Smooth muscle cell (in vitro differentiated cells): ENCODE measurements at regions not wholly inside any gene's neighbourhood (a gene's known extent, or its start where the extent isn't known, plus 50 kb on each side); places are given as distances from the start of the nearest gene placed in this dataset.
"Not testable (repeated sequence)": the region's sequence is repeated elsewhere in the genome, so short reads cannot be mapped to it uniquely, and the experiment has no call there.

Experiments
- DNase-seq: peaks from one replicate; lab custom pipeline; 2025; ENCODE audit not compliant: unreplicated experiment; lab: John Stamatoyannopoulos, UW
- H2AFZ ChIP-seq: fragments of 200-600 bp; sonication (generic); 2 replicates; pipeline ENCODE4 v1.6.0; 2016; ENCODE audit warnings: antibody characterized with exemption, low read depth, mild to moderate bottlenecking
- H3F3A ChIP-seq: fragments of 200-600 bp; sonication (generic); 2 replicates; pipeline ENCODE4 v1.6.0; 2017; ENCODE audit warnings: antibody characterized with exemption, low read depth
- H3K27ac ChIP-seq: fragments of 200-600 bp; sonication (generic); 2 replicates; pipeline ENCODE4 v1.5.1; 2016; ENCODE audit warnings: low read depth, mild to moderate bottlenecking
- H3K27me3 ChIP-seq: fragments of 200-600 bp; sonication (generic); 2 replicates; pipeline ENCODE4 v1.6.1; 2016; ENCODE audit warnings: low read depth, mild to moderate bottlenecking
- H3K36me3 ChIP-seq: fragments of 200-600 bp; sonication (generic); 2 replicates; pipeline ENCODE4 v1.5.1; 2016; ENCODE audit warnings: low read depth
- H3K4me1 ChIP-seq: fragments of 200-600 bp; sonication (generic); 2 replicates; pipeline ENCODE4 v1.5.1; 2016; ENCODE audit warnings: low read depth
- H3K4me2 ChIP-seq: fragments of 200-600 bp; sonication (generic); 2 replicates; pipeline ENCODE4 v1.6.0; 2016; ENCODE audit warnings: mild to moderate bottlenecking
- H3K4me3 ChIP-seq: fragments of 200-600 bp; sonication (generic); 2 replicates; pipeline ENCODE4 v1.5.1; 2016; ENCODE audit warnings: mild to moderate bottlenecking
- H3K79me2 ChIP-seq: fragments of 200-600 bp; sonication (generic); 2 replicates; pipeline ENCODE4 v1.6.0; 2016; ENCODE audit warnings: low read depth, mild to moderate bottlenecking
- H3K9ac ChIP-seq: fragments of 200-600 bp; sonication (generic); 2 replicates; pipeline ENCODE4 v1.6.0; 2016; ENCODE audit warnings: low read depth
- H3K9me3 ChIP-seq: fragments of 200-600 bp; sonication (generic); replicated peaks from 2 replicates; pipeline ENCODE4 v1.5.1; 2016; ENCODE audit warnings: low read depth
- H4K20me1 ChIP-seq: fragments of 200-600 bp; sonication (generic); 2 replicates; pipeline ENCODE4 v1.6.0; 2016; ENCODE audit warnings: low read depth
- CTCF ChIP-seq: fragments of 200-600 bp; sonication (generic); IDR thresholded peaks from 2 replicates; pipeline ENCODE4 v1.5.1; 2017; ENCODE audit warnings: borderline replicate concordance, mild to moderate bottlenecking, antibody characterized with exemption; ENCODE audit not compliant: insufficient read depth, poor library complexity, severe bottlenecking
- WGBS: methylation state at CpG from one replicate; pipeline ENCODE4 v1.1.7; 2016; ENCODE audit warnings: low lambda C conversion rate; 5-methylcytosine and 5-hydroxymethylcytosine counted together

- no peak overlapping the region for H3K4me3 ChIP-seq
- no peaks in the 10 kb centered on the region for H3K36me3 ChIP-seq
- no peak overlapping the region for H3K9ac ChIP-seq
- H4K20me1 ChIP-seq, result no peaks in the 10 kb centered on the region
- H3K4me1 ChIP-seq, result no peaks in the 10 kb centered on the region
- H3K9me3 ChIP-seq, result no peaks in the 10 kb centered on the region
- H3K27me3 ChIP-seq, result no peaks in the 10 kb centered on the region
- no peaks in the 10 kb centered on the region for H3K79me2 ChIP-seq
- no peaks in the 10 kb centered on the region for H3F3A ChIP-seq
- no peak overlapping the region for H2AFZ ChIP-seq
- 93% methylated on average over 5 of the region's 5 CpGs for WGBS
- H3K27ac ChIP-seq, result no peak overlapping the region
- H3K4me2 ChIP-seq, result no peak overlapping the region
- DNase-seq, result no peak
- no peak for TF ChIP-seq CTCF
Observed at GRCh38 chr10:35934642-35934995, 292.5 kb upstream of the FZD8 start.

GRCh38 chr10:35933940-35934641 lies 292.0 kb upstream of the FZD8 start:
- H3K4me3 ChIP-seq, result no peak overlapping the region
- no peaks in the 10 kb centered on the region for H3F3A ChIP-seq
- WGBS, result 81% methylated on average over 5 of the region's 5 CpGs
- no peak for DNase-seq
- no peaks in the 10 kb centered on the region for H3K4me1 ChIP-seq
- H3K4me2 ChIP-seq, result no peak overlapping the region
- no peak overlapping the region for H3K27ac ChIP-seq
- no peak overlapping the region for H3K9ac ChIP-seq
- no peak overlapping the region for H2AFZ ChIP-seq
- H4K20me1 ChIP-seq, result no peaks in the 10 kb centered on the region
- no peak for TF ChIP-seq CTCF
- no peaks in the 10 kb centered on the region for H3K27me3 ChIP-seq
- H3K79me2 ChIP-seq, result no peaks in the 10 kb centered on the region
- H3K9me3 ChIP-seq, result no peaks in the 10 kb centered on the region
- no peaks in the 10 kb centered on the region for H3K36me3 ChIP-seq

GRCh38 chr10:35933491-35933890 lies 291.4 kb upstream of the FZD8 start:
- Histone ChIP-seq H2AFZ (no peak overlapping the region), H3F3A (no peaks in the 10 kb centered on the region), H3K36me3 (no peaks in the 10 kb centered on the region), H3K4me3 (no peak overlapping the region), H3K4me2 (no peak overlapping the region), H3K27ac (no peak overlapping the region), H3K4me1 (no peaks in the 10 kb centered on the region), H4K20me1 (no peaks in the 10 kb centered on the region), H3K27me3 (no peaks in the 10 kb centered on the region), H3K9ac (no peak overlapping the region), H3K9me3 (no peaks in the 10 kb centered on the region), H3K79me2 (no peaks in the 10 kb centered on the region)
- DNase-seq, result no peak
- TF ChIP-seq CTCF, result no peak
- 100% methylated on average over 1 of the region's 1 CpG for WGBS

- H3K36me3 ChIP-seq, H3F3A ChIP-seq, H3K27me3 ChIP-seq, H3K4me3 ChIP-seq, H3K4me2 ChIP-seq, H3K79me2 ChIP-seq, H3K9me3 ChIP-seq, H3K27ac ChIP-seq, H4K20me1 ChIP-seq, H2AFZ ChIP-seq, H3K9ac ChIP-seq, DNase-seq, H3K4me1 ChIP-seq: not testable (repeated sequence)
- WGBS, result 95% methylated on average over 2 of the region's 2 CpGs
Observed at GRCh38 chr10:35929962-35930361, 287.9 kb upstream of the FZD8 start.
